K562 (cell line): ENCODE measurements at regions not wholly inside any gene's neighbourhood (a gene's known extent, or its start where the extent isn't known, plus 50 kb on each side); places are given as distances from the start of the nearest gene placed in this dataset.
A peak's percentile ranks its signal among the peaks of the same experiment; 100 is the strongest.

Source experiments
- ATAC-seq: fragments of 200-7000 bp; cut with Tn5 transposase; 3 replicates; pipeline ENCODE4 v1.9.1; 2020; ENCODE audit warnings: moderate library complexity
- BruUV-seq: library from RNA; stranded (reverse); fragments of 400-500 nt; replicated peaks from 2 replicates; lab custom pipeline; 2021; lab: Mats Ljungman, UMichigan
- CTCF ChIA-PET: fragments of 300-600 bp; formaldehyde crosslinking; extraction: SDS; loops from one replicate; lab custom pipeline; 2021; ENCODE audit warnings: low intra/inter-chr PET ratio; lab: Yijun Ruan, JAX
- POLR2A ChIA-PET: fragments of 300-600, 350-650 bp; sonication (Branson Sonifier 250); formaldehyde crosslinking; extraction: SDS; loops from one replicate; lab custom pipeline; 2021; ENCODE audit warnings: antibody characterized with exemption, inconsistent platforms; lab: Yijun Ruan, JAX
- DNase-seq, 4 experiments: peaks; one replicate each; pipeline versions ENCODE4 v3.0.0 to v3.0.0-alpha.2; 2011 to 2018; ENCODE audit warnings: low spot score in 3 of 4, mixed read lengths in 3 of 4; ENCODE audit errors: extremely low read depth in 1 of 4
- FAIRE-seq: peaks from 2 replicates; lab custom pipeline; 2011; peaks lifted over from hg19 to GRCh38; lab: Jason Lieb, UNC
- H2AFZ ChIP-seq: 2 replicates; pipeline ENCODE4 v1.6.0; 2011; ENCODE audit warnings: low read depth, low read length, control low read depth, inconsistent platforms
- H3K27ac ChIP-seq: fragments of 200-600 bp; 3 replicates; pipeline ENCODE4 v1.8.0; 2011; ENCODE audit warnings: low read depth, mild to moderate bottlenecking, control low read depth, inconsistent platforms, low read length, moderate library complexity, mixed read lengths; ENCODE audit errors: extremely low read depth
- H3K27me3 ChIP-seq, 2 experiments: fragments of 300-600 bp in 1 of 2; 2 replicates in 1 of 2; 3 replicates in 1 of 2; pipeline versions ENCODE4 v1.6.0 to v1.8.0; 2011; ENCODE audit warnings: inconsistent platforms in 2 of 2, low read length in 2 of 2, mild to moderate bottlenecking in 1 of 2, mixed read lengths in 1 of 2, moderate library complexity in 1 of 2; ENCODE audit not compliant: control insufficient read depth in 2 of 2, insufficient read depth in 2 of 2
- H3K36me3 ChIP-seq: fragments of 300-600 bp; 3 replicates; pipeline ENCODE4 v1.8.0; 2011; ENCODE audit warnings: mild to moderate bottlenecking, low read length, inconsistent platforms; ENCODE audit not compliant: control insufficient read depth, insufficient read depth
- H3K4me1 ChIP-seq, 2 experiments: fragments of 200-600 bp in 1 of 2; replicated peaks in 1 of 2; 2 replicates in 1 of 2; 3 replicates in 1 of 2; pipeline versions ENCODE4 v1.5.1 to v1.8.0; 2011; ENCODE audit warnings: inconsistent platforms in 2 of 2, low read length in 2 of 2, mild to moderate bottlenecking in 1 of 2, mixed read lengths in 1 of 2, moderate library complexity in 1 of 2; ENCODE audit not compliant: control insufficient read depth in 2 of 2, insufficient read depth in 2 of 2
- H3K4me2 ChIP-seq: 2 replicates; pipeline ENCODE4 v1.6.1; 2011; ENCODE audit warnings: low read length, control low read depth, inconsistent platforms, mixed read lengths; ENCODE audit not compliant: insufficient read depth
- H3K4me3 ChIP-seq: fragments of 200-600 bp; sonication (generic), shearing (Covaris generic); 2 replicates; pipeline ENCODE4 v1.5.1; 2016; ENCODE audit warnings: control low read depth, inconsistent platforms
- H3K79me2 ChIP-seq: fragments of 200-600 bp; 3 replicates; pipeline ENCODE4 v1.8.0; 2011; ENCODE audit warnings: low read length, inconsistent platforms; ENCODE audit not compliant: control insufficient read depth, insufficient read depth
- H3K9ac ChIP-seq, 2 experiments: 2 replicates each; pipeline versions ENCODE4 v1.6.0 to v1.6.1; 2011; ENCODE audit warnings: low read depth in 2 of 2, low read length in 2 of 2, control low read depth in 1 of 2, inconsistent platforms in 1 of 2, mild to moderate bottlenecking in 1 of 2, mixed read lengths in 1 of 2; ENCODE audit not compliant: insufficient read depth in 1 of 2
- H3K9me1 ChIP-seq: one replicate; pipeline ENCODE4 v1.6.0; 2011; ENCODE audit warnings: inconsistent platforms, mild to moderate bottlenecking, low read length, moderate library complexity; ENCODE audit not compliant: control insufficient read depth, insufficient read depth
- H3K9me3 ChIP-seq: replicated peaks from 2 replicates; pipeline ENCODE4 v1.5.1; 2011; ENCODE audit warnings: low read depth, low read length, inconsistent platforms; ENCODE audit not compliant: control insufficient read depth, insufficient read depth
- H4K20me1 ChIP-seq: replicated peaks from 2 replicates; pipeline ENCODE4 v1.6.1; 2011; ENCODE audit warnings: low read length, inconsistent platforms, mixed read lengths; ENCODE audit not compliant: control insufficient read depth, insufficient read depth
- CBX3 ChIP-seq, 2 experiments: IDR thresholded peaks; 1 replicate in 1 of 2; 2 replicates in 1 of 2; pipeline ENCODE4 v1.6.1; 2012; ENCODE audit warnings: inconsistent platforms in 2 of 2, low read length in 2 of 2, borderline replicate concordance in 1 of 2, control low read depth in 1 of 2
- DNMT1 ChIP-seq: fragments of 450-650 bp; IDR thresholded peaks from 2 replicates; pipeline ENCODE4 v1.6.1; 2016; ENCODE audit warnings: antibody characterized with exemption, mild to moderate bottlenecking
- GATAD2B ChIP-seq: fragments of 450-650 bp; IDR thresholded peaks from 2 replicates; pipeline ENCODE4 v1.6.1; 2017; ENCODE audit warnings: mild to moderate bottlenecking, borderline replicate concordance
- HNRNPL ChIP-seq: fragments of 200-400 bp; formaldehyde crosslinking; IDR thresholded peaks from 2 replicates; pipeline ENCODE4 v1.6.1; 2017; ENCODE audit warnings: low read depth, mild to moderate bottlenecking, low read length
- KLF1 ChIP-seq: fragments of 450-650 bp; IDR thresholded peaks from 2 replicates; pipeline ENCODE4 v1.6.1; 2016; ENCODE audit warnings: missing genetic modification characterization, missing compliant biosample characterization
- RFX7 ChIP-seq: fragments of 250-450 bp; sonication (Bioruptor Pico); IDR thresholded peaks from 2 replicates; pipeline ENCODE4 v1.5.1; 2021; ENCODE audit warnings: mild to moderate bottlenecking
- RNF2 ChIP-seq: sonication (generic); IDR thresholded peaks from 2 replicates; pipeline ENCODE4 v1.6.1; 2016
- RUNX1 ChIP-seq: sonication (generic); IDR thresholded peaks from 2 replicates; pipeline ENCODE4 v1.6.1; 2016; ENCODE audit warnings: antibody characterized with exemption, low read depth
- SIRT6 ChIP-seq: IDR thresholded peaks from one replicate; pipeline ENCODE4 v1.6.1; 2012; ENCODE audit warnings: low read depth, mild to moderate bottlenecking, control low read depth, inconsistent platforms, low read length, moderate library complexity
- SNIP1 ChIP-seq: fragments of 450-650 bp; IDR thresholded peaks from 2 replicates; pipeline ENCODE4 v1.7.1; 2017; ENCODE audit warnings: low read depth, mild to moderate bottlenecking
- SRSF3 ChIP-seq: fragments of 200-400 bp; formaldehyde crosslinking; IDR thresholded peaks from 2 replicates; pipeline ENCODE4 v1.6.1; 2016; ENCODE audit warnings: mild to moderate bottlenecking, low read length, moderate library complexity; ENCODE audit not compliant: insufficient read depth
- THRAP3 ChIP-seq: fragments of 450-650 bp; IDR thresholded peaks from 2 replicates; pipeline ENCODE4 v1.6.1; 2016; ENCODE audit warnings: mild to moderate bottlenecking, inconsistent platforms, borderline replicate concordance
- ZEB2 ChIP-seq: fragments of 450-650 bp; IDR thresholded peaks from 2 replicates; pipeline ENCODE4 v1.6.1; 2016
- ZNF133 ChIP-seq: fragments of 250-450 bp; sonication (Bioruptor Pico); IDR thresholded peaks from 2 replicates; pipeline ENCODE4 v1.4.0; 2020; ENCODE audit warnings: mild to moderate bottlenecking
- ZNF217 ChIP-seq: sonication (generic); formaldehyde crosslinking; IDR thresholded peaks from 2 replicates; pipeline ENCODE4 v1.8.0; 2022; ENCODE audit warnings: mild to moderate bottlenecking, missing genetic modification reagents
- ZNF23 ChIP-seq: fragments of 250-450 bp; sonication (Bioruptor Pico); IDR thresholded peaks from 2 replicates; pipeline ENCODE4 v1.4.0; 2020; ENCODE audit warnings: mild to moderate bottlenecking
- ZNF586 ChIP-seq: fragments of 450-650 bp; formaldehyde crosslinking; conservative IDR thresholded peaks from 2 replicates; pipeline ENCODE4 v1.4.0; 2020; ENCODE audit warnings: mild to moderate bottlenecking, moderate library complexity
- WGBS: fragments of 100-300 bp; shearing (Covaris generic); methylation state at CpG from one replicate; pipeline ENCODE4 v1.1.6; 2016; ENCODE audit warnings: low coverage, mixed read lengths; ENCODE audit not compliant: insufficient coverage; ENCODE audit errors: missing lambda C conversion rate; 5-methylcytosine and 5-hydroxymethylcytosine counted together
- in situ Hi-C: fragments of 300-500 bp; cut with MboI; formaldehyde crosslinking; loops from 4 replicates; pipeline ENCODE4 v1.15.0; 2018; ENCODE audit warnings: inconsistent platforms, mixed read lengths
- intact Hi-C: fragments of 100-400 bp; cut with micrococcal nuclease; formaldehyde crosslinking; loops from 2 replicates; pipeline ENCODE4 v1.14.2; 2022
- TF ChIP-seq, protein P1 (sequence below): sonication (generic); formaldehyde crosslinking; IDR thresholded peaks from 2 replicates; pipeline ENCODE4 v1.8.0; 2022; ENCODE audit warnings: mild to moderate bottlenecking, missing genetic modification reagents
- TF ChIP-seq, protein P2 (sequence below), 2 experiments: fragments of 450-650 bp in 1 of 2; sonication (generic) in 1 of 2; formaldehyde crosslinking; conservative IDR thresholded peaks; 2 replicates each; pipeline versions ENCODE4 v1.4.0 to v1.8.1; 2020 to 2022; ENCODE audit warnings: mild to moderate bottlenecking in 1 of 2, missing genetic modification reagents in 1 of 2
- TF ChIP-seq, protein P3 (sequence below): sonication (generic); formaldehyde crosslinking; IDR thresholded peaks from 2 replicates; pipeline ENCODE4 v1.8.0; 2023; ENCODE audit warnings: mild to moderate bottlenecking, missing genetic modification reagents

DNA sequence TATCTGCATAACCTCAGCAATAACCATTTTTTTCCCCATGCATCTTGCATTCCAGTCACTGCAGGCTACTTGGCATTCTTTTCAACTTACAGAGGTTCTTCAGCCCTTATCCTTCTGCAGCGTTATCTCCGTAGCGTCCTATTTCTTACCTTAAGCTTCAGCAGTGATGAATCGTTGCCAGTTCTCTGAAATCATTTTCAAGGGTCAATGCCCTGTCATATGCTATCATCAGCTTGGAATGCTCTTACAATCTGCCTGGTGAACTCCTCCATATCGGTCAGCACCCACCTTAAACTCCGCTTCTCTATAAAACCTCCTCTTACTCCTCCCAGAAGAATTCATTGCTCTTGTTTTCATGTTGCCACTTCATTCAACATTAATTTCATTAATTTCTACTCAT lies 105.1 kb upstream of the DPH5 start:
- H3K4me3 ChIP-seq = no peak overlapping the region
- BruUV-seq = no TSS peak
- no peak for TF ChIP-seq DNMT1
- no peak for TF ChIP-seq GATAD2B
- no peak for TF ChIP-seq THRAP3
- TF ChIP-seq ZNF23 (CRISPR knock-in tag) = no peak
- no peak for TF ChIP-seq HNRNPL
- TF ChIP-seq RNF2 = no peak
- TF ChIP-seq ZNF217 = no peak
- TF ChIP-seq, protein P1, sequence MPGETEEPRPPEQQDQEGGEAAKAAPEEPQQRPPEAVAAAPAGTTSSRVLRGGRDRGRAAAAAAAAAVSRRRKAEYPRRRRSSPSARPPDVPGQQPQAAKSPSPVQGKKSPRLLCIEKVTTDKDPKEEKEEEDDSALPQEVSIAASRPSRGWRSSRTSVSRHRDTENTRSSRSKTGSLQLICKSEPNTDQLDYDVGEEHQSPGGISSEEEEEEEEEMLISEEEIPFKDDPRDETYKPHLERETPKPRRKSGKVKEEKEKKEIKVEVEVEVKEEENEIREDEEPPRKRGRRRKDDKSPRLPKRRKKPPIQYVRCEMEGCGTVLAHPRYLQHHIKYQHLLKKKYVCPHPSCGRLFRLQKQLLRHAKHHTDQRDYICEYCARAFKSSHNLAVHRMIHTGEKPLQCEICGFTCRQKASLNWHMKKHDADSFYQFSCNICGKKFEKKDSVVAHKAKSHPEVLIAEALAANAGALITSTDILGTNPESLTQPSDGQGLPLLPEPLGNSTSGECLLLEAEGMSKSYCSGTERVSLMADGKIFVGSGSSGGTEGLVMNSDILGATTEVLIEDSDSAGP (CRISPR knock-in tag) = no peak
- no peak for TF ChIP-seq SRSF3
- TF ChIP-seq RUNX1 = no peak
- no peak for TF ChIP-seq CBX3 (IDR thresholded peaks at IDR 0.05; ENCODE audit: borderline replicate concordance in 1 of 2, low read length in 2 of 2)
- TF ChIP-seq SNIP1 = no peak
- no peak for TF ChIP-seq ZEB2
- TF ChIP-seq, protein P2, sequence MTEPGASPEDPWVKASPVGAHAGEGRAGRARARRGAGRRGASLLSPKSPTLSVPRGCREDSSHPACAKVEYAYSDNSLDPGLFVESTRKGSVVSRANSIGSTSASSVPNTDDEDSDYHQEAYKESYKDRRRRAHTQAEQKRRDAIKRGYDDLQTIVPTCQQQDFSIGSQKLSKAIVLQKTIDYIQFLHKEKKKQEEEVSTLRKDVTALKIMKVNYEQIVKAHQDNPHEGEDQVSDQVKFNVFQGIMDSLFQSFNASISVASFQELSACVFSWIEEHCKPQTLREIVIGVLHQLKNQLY (CRISPR knock-in tag; conservative IDR thresholded peaks at IDR 0.05) = no peak
- no peak for TF ChIP-seq RFX7 (CRISPR knock-in tag)
- no peak for TF ChIP-seq SIRT6
- TF ChIP-seq, protein P3, sequence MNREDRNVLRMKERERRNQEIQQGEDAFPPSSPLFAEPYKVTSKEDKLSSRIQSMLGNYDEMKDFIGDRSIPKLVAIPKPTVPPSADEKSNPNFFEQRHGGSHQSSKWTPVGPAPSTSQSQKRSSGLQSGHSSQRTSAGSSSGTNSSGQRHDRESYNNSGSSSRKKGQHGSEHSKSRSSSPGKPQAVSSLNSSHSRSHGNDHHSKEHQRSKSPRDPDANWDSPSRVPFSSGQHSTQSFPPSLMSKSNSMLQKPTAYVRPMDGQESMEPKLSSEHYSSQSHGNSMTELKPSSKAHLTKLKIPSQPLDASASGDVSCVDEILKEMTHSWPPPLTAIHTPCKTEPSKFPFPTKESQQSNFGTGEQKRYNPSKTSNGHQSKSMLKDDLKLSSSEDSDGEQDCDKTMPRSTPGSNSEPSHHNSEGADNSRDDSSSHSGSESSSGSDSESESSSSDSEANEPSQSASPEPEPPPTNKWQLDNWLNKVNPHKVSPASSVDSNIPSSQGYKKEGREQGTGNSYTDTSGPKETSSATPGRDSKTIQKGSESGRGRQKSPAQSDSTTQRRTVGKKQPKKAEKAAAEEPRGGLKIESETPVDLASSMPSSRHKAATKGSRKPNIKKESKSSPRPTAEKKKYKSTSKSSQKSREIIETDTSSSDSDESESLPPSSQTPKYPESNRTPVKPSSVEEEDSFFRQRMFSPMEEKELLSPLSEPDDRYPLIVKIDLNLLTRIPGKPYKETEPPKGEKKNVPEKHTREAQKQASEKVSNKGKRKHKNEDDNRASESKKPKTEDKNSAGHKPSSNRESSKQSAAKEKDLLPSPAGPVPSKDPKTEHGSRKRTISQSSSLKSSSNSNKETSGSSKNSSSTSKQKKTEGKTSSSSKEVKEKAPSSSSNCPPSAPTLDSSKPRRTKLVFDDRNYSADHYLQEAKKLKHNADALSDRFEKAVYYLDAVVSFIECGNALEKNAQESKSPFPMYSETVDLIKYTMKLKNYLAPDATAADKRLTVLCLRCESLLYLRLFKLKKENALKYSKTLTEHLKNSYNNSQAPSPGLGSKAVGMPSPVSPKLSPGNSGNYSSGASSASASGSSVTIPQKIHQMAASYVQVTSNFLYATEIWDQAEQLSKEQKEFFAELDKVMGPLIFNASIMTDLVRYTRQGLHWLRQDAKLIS (CRISPR knock-in tag) = no peak
- no peak for TF ChIP-seq KLF1
- TF ChIP-seq ZNF586 (CRISPR knock-in tag) = no peak
- no peak for TF ChIP-seq ZNF133 (CRISPR knock-in tag)

More for the DNA sequence above, 105.1 kb upstream of the DPH5 start:
- H3K4me1 ChIP-seq = peaks cover 0 to 29% of the 10 kb centered on the region in 2 experiments; a peak in 4 of 5 replicates
- no peaks in the 10 kb centered on the region for H3K9me3 ChIP-seq
- in situ Hi-C loops = loop anchor here (10.0 kb wide), 1 partner anchor 154 kb away; no protein-coding TSS in a partner anchor
- H3K27ac ChIP-seq = no peak overlapping the region
- POLR2A ChIA-PET = interaction anchor here (1.4 kb wide), 1 partner anchor 15 kb away, joined by 3 read pairs; no protein-coding TSS in a partner anchor
- no peaks in the 10 kb centered on the region for H3K27me3 ChIP-seq
- H3K9me1 ChIP-seq = no peaks in the 10 kb centered on the region
- H3K9ac ChIP-seq = no peak overlapping the region
- no peak for FAIRE-seq
- no peaks in the 10 kb centered on the region for H3K36me3 ChIP-seq
- no peaks in the 10 kb centered on the region for H4K20me1 ChIP-seq
- CTCF ChIA-PET = no interaction called here
- H3K79me2 ChIP-seq = no peaks in the 10 kb centered on the region
- intact Hi-C loops = no loop called here
- WGBS = 0% methylated on average over 6 of the region's 6 CpGs
- DNase-seq = peak in 1 of 4 experiments; percentile 32
- H3K4me2 ChIP-seq = no peak overlapping the region
- no peak for ATAC-seq
- H2AFZ ChIP-seq = no peak overlapping the region
